ENCODE measurements at regions not wholly inside any gene's neighbourhood (a gene's known extent, or its start where the extent isn't known, plus 50 kb on each side); places are given as distances from the start of the nearest gene placed in this dataset.
"Not testable (repeated sequence)": the region's sequence is repeated elsewhere in the genome, so short reads cannot be mapped to it uniquely, and the experiment has no call there.

DNA sequence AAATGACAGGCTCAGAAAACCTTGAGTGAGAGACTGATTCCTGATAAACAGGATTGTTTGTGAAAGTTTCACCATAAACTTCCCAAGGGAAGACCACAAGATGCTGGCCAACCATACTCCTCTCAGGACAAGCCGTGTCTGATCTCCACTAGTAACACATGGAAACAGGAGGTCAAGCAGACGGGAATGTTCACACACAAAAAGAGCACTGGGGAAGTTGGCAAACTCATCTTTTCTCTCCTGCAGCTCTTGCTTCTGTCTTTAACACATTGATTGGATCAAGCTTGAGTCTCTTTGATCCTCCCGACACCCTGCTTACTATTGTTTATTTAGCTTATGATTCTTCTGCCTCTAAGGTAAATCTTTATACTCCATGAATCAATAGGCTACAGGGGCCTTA lies 713.5 kb downstream of the PDCD6IP start:
- no peak for DNase-seq (ENCODE audit: low spot score)
- intact Hi-C loops (cut with DNase I), result no loop called here

DNA sequence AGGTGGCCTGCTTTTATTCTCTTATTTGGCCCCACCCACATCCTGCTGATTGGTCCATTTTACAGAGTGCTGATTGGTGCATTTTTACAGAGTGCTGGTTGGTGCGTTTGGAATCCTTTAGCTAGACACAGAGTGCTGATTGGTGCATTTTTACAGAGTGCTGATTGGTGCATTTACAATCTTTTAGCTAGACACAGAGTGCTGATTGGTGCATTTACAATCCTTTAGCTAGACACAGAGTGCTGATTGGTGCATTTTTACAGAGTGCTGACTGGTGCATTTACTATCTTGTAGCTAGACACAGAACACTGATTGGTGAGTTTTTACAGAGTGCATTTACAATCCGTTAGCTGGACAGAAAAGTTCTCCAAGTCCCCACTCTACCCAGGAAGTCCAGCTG lies 720.6 kb downstream of the PDCD6IP start:
- DNase-seq (ENCODE audit: low spot score); intact Hi-C loops (cut with DNase I): not testable (repeated sequence)

DNA sequence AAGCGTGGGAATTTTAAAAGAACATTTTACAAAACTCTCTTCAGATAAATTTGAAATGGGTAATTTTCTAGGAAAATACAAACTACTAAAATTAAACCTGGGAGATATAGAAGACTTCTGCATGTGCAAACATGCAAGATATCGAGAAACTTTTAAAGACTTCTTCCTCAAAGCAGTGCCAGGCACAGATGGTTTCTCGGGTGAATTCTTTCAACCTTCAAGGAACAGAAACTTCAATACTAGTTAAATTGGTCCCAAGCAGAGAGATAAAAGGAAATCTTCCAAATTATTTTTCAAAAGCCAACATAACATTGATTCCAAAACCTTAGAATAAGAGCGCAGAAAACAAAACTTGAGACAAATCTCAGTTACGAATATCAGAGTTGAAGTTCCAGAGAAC lies 732.7 kb downstream of the PDCD6IP start:
- intact Hi-C loops (cut with DNase I), result no loop called here
- DNase-seq (ENCODE audit: low spot score), result no peak

DNA sequence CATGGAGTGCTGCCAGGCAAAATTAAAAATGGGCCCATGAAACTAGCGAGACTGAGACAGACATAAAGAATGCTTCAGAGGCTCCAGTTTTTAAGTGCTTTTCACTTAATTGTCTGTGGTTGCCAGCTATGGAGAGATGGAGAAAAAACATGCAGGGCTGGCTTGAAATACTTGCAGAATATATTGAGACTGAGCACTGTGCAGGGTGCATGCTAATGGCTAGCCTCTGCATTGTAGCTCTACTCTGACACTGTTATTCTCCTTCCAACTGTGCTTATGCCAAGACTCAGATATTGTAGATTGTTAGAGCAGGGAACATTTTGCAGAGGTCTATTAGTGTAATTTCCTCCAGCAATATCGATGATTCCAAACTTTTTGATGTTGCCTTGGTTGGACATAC lies 735.0 kb downstream of the PDCD6IP start:
- DNase-seq (ENCODE audit: low spot score), result no peak
- intact Hi-C loops (cut with DNase I), result no loop called here

DNA sequence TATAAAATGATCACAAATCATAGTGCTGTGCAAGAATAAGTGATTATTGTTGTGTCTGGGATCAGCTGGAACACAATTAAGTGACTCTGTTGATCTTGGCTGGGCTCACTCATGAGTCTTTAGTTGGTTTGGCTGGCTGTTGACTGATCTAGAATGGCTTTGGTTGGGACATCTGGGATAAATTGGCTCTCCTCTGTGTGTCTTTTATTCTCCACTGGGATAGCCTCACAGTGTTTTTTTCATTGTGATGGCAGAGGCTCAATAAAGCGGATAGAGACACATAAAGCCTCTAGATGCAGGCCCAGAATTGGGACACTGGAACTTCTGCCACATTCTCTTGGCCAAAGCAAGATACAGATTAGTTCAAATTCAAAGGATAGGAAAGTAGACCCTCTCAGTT lies 735.6 kb downstream of the PDCD6IP start:
- no peak for DNase-seq (ENCODE audit: low spot score)
- intact Hi-C loops (cut with DNase I), result no loop called here

DNA sequence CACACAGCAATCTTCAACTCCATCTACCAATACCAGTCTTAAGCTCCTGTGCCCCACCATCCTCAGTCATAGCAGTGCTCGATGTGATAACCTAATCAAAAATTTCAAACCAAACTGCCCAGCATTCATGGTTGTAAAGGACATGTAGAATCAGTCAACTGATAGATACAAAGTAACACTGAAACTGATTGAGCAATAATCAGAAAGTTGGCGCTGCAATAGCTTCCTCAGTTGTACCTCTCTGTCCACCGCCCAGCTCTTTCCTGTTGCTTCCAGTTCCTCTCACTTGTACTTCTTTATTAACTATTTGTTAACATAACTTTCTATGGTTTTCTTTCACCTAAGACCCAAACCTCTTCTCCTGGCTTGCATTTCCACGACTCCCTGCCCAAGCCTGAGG lies 745.7 kb downstream of the PDCD6IP start:
- no peak for DNase-seq (ENCODE audit: low spot score)
- intact Hi-C loops (cut with DNase I), result no loop called here

DNA sequence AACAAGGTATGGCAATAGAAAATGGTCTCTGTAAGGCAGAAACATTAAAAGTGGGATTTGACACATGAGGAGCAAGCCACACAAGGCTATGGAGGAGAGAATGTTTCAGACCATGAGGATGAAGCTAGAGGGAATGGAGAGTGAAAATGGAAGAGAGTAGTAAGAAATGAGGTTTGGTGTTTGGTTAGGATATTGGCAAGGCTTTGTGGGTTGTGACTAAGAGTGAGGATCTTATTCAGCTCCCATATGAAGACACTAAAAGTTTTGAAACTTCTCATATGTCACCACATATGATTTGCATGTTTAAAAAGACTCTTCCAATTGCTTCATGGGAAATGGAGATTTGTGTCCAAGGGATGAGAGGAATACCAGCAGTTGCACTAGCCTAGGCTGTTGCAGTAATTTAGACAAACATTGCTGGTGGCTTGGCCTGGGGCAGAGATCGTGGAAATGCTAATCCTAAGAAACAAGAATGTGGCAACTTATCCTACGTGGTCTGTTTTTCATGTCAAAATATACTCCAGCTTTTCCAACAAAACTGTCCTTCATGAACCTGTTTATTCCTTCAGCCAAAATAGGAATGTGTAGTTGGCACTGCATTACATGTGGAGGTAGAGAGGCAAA lies 749.0 kb downstream of the PDCD6IP start:
- DNase-seq (ENCODE audit: low spot score), result no peak
- intact Hi-C loops (cut with DNase I), result no loop called here

DNA sequence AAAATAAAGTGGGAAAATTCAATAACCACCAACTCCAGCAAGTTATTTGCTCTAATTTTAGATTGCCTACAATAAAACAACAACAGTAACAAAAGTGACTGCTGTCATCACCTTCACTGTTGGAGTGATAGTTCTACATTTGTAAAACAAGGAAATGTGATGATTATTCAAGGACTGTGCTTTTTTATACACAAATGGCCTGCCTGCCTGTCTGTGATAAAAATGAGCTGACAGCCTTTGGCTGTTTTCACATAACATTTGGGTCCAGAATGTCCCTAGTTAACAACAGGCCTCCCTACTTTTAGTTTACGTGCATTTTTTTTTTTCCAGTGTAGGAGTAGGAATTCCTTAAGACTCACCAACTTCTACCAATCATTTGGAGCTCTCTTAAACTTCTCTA lies 768.8 kb downstream of the PDCD6IP start:
- DNase-seq (ENCODE audit: low spot score), result no peak
- intact Hi-C loops (cut with DNase I), result no loop called here

DNA sequence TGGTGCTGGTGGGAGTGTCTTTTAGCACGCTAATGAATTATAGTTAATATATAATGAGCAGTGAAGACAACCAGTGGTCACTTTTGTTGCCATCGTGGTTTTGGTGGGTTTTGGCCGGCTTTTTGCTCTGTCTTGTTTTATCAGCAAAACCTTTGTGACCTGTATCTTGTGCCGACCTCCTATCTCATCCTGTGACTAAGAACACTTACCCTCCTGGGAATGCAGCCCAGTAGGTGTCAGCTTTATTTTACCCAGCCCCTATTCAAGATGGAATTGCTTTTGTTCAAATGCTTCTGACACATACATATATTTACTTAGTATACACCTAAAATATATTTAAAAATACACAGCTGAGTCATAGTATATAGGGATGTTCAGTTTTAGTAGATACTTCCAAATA lies 770.3 kb downstream of the PDCD6IP start:
- DNase-seq (ENCODE audit: low spot score), result no peak
- intact Hi-C loops (cut with DNase I), result no loop called here

DNA sequence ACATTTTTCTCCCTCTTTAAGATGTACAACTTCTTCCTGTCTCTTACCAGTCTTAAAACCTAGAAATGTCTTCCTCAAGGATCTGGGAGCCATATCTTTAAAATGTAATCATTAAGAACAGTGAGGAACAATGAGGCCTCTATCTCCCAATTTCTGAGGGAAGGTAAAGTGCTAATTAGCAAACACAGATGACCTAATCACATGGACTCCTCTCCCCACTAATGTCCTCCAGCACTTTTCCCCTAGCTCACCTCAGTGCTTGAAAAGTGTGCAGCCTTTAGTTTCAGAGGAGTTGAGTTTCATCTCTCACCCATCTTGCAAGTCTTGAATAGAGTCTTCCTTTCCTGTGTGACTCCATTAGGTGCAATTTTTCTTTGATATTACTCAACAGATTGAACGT lies 771.0 kb downstream of the PDCD6IP start:
- no peak for DNase-seq (ENCODE audit: low spot score)
- intact Hi-C loops (cut with DNase I), result no loop called here

DNA sequence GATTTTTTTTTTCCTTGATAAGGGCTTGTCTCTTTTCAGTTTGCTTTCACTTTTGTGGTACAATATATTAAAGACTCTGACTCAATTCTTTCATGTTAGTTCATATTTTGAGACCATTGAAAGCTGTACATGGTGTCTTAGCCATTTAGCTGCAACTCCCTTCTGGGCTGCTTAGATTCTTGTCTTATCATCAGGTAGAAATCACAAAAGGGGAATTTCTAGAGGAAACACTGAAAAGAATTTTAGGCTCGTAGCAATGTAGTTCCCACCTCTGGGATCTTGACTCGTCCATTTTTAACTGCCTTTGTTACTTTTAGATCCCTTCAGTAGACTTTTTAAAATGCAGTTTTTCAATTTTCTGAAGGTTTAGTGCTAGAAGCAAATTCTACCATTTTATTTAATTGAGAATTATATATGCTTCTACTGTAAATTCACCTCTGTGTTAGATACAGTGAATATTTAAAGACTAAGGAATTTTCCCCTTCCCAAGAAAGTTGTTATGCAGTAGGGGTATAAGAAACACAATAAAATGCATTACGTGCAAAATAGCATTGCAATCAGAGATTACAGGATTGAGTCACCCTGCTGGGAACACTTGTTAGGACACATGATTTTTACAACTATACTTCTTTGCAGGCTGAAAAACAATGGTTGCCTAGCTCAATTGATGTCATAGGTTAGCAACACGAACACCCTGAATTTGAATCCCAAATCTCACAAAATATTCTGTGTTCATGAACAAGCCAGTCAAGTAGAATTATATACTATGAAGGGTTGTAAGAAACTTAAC lies 772.7 kb downstream of the PDCD6IP start:
- intact Hi-C loops (cut with DNase I), result no loop called here
- DNase-seq (ENCODE audit: low spot score), result no peak

DNA sequence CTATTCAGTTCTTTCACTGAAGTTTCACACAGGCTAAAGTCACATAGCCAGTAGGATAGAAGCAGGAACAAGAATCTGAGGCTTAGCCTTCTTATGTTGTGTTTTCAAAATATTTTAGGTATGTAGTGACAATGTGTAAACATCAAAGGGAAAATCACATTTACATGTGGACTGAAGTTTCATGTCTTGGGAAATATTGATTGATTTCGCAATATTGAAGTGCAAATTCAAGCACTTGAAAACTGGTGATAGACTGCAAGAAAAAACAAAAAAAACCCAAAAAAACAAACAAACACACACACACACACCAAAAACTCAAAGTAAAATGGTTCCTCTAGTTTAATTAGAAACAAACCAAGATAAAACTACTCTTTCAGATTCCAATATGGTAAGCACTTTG lies 773.3 kb downstream of the PDCD6IP start:
- DNase-seq (ENCODE audit: low spot score), result no peak
- intact Hi-C loops (cut with DNase I), result no loop called here

DNA sequence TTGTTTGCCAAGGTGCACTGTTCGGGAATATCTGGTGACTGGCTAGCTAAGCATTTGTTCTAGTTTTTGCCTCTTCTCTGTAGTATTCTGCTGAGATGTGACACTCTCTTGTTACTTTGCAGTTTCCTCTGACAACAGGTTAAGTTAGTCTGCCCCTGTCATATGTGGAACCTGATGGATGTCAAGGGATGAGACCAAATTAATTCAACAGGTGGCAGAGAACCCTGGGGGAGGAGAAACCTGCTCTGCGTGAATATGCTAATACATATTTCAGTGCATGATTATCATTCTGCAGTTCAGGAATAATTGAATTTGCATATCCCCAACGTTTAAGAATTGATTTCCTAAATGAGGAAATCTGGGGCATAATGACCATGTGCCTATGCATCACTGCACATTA lies 777.3 kb downstream of the PDCD6IP start:
- intact Hi-C loops (cut with DNase I), result no loop called here
- DNase-seq (ENCODE audit: low spot score), result no peak

DNA sequence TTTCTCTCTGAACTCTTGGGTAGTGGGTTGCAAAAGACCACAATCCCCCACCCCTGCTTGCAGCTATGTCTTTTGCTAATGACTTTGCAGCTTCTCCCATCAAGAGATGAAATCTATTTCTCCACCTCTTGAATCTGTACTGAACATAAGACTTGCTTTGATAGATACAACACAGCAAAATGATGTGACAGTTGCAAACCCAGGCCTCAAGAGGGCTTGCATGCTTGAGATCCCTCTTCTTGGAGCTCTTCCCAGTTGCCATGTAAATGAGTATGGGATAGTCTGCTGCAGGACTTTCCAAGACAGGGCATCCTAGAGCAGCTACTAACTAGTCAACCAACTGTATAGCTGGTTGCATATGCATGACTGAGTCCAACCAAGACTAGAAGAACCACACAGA lies 783.6 kb downstream of the PDCD6IP start:
- intact Hi-C loops (cut with DNase I), result no loop called here
- no peak for DNase-seq (ENCODE audit: low spot score)

DNA sequence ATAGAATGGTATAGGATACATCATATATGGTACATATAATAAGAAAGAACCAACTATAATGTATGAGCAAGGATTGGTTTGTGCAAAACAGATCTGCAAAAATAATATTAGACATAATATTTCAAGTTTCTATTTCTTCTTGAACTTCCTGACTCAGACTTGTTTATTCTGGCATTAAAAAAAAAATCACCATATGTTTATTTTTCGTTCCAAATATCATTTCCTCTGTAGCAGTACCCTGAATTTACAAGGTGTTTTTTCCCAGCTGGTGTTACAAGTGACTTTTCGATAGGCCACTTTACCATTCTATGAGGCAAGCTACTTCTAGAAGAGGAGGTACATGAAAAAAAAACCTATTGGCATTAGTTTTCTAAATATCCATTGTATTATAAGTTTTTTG lies 785.0 kb downstream of the PDCD6IP start:
- intact Hi-C loops (cut with DNase I), result no loop called here
- DNase-seq (ENCODE audit: low spot score), result no peak

DNA sequence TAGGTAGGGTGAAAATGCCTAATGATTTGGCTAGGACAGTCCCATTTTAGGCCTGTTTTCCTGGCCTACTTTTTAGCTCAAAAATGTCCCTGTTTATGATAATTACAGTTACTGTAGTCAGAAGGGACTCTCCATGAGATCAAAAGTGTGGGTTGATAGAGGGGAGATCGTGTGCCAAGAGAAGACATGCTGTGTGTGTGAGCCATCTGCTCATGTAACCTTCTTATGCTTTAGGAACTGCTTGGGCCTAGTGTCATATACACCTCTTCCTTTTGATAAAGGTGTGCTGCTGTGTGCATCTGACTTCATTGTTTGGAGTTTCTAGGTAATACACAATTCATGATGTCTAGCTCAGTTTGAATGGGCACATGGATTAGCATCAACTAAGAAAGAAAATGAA lies 786.5 kb downstream of the PDCD6IP start:
- DNase-seq (ENCODE audit: low spot score), result no peak
- intact Hi-C loops (cut with DNase I), result no loop called here

DNA sequence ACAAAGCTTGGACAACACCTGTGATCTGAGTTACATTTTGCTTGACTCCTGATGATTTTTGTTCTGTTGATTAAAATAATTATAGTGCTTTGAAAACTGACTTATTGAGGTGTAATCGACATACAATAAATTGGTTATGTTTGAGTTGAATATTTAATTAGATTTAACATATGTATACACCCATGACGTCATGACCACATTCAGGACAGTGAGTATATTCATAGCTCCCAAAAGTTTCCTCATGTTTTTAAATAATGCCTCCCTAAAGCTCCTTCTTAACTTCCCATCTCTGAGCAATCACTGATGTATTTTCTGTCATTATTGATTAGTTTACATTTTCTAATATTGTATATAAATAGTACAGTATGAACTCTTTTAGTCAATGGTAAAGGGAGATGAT lies 801.2 kb downstream of the PDCD6IP start:
- intact Hi-C loops (cut with DNase I), result no loop called here
- no peak for DNase-seq (ENCODE audit: low spot score)

DNA sequence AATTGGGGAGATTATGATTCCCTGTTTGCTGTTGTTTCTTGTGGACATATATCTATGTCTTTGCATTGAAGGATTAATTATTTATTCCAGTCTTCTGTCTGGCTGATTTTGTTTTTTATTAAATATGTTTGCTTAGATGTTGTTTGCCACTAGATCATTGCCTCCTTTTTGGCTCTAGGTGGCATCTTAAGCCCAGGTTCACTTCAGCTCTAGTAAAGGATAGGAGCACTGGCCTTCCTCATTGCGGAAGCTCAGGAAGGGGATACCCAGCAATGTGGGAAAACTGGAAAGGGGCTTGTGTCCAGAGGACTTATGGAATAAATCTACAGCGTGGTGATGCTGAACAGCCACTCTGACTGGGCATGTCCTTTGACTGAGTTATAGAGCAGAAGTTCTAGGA lies 821.6 kb downstream of the PDCD6IP start:
- no peak for DNase-seq (ENCODE audit: low spot score)
- intact Hi-C loops (cut with DNase I), result no loop called here

DNA sequence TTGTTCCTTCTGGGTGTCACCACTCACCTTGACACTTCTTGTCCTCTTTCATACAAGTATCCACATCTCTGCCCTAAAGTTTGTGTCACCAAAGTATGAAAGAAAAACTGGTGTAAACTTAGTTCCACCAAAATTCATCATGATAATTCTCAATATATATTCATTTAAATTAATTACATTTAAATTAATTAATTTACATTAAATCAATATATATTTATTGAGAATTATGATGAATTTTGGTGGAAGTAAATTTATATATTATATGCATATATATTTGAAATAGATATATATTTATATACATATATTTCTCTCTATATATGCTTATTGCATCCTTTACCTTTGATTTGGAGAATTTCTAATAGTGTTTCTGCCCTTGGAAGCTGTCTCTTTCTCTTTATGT lies 828.3 kb downstream of the PDCD6IP start:
- intact Hi-C loops (cut with DNase I), result no loop called here
- no peak for DNase-seq (ENCODE audit: low spot score)

DNA sequence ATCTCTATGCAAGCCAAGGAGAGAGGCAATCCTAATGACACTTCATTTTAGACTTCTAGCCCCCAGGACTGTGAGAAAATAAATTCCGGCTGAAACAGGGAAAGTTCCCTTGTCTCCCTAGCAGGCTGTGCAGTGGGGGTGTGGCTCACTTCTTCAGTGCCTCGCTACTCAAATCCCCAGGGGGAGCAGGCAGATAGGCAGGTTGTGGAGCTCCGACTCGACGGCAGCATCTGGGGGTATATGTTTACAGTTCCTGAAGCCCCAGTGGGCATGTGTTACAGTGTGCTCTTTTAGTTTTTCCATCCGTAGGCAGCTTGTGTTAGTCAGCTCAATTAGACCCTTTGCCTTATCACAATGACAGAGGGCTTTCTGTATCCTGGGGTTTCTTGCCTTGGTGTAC lies 836.5 kb downstream of the PDCD6IP start:
- DNase-seq (ENCODE audit: low spot score), result no peak
- intact Hi-C loops (cut with DNase I), result no loop called here

DNA sequence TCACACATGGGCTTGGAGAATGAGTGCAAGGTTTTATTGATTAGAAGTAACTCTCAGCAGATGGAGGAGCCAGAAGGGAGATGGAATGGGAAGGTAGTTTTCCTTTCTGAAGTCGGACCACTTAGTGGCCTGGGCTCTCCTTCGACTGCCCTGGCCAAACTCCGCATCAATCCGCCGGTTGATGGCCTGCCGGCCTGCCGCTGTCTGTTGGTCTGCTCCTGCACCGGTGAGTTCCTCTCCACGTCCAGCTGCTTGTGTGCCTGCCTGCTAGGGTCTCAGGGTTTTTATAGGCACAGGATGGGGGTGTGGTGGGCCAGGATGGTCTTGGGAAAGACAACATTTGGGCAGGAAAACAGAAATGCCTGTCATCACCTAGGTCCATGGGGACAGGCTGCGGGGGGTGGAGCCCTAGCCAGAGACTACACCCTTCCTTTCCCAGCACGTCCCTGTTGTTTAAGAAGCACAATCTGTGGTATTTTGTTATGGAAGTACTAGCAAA lies 837.0 kb downstream of the PDCD6IP start:
- DNase-seq (ENCODE audit: low spot score), result no peak
- intact Hi-C loops (cut with DNase I), result no loop called here

Measured in cardiac septum (tissue), 1 donor.